Kidney (tissue), 13 donors: ENCODE measurements at regions not wholly inside any gene's neighbourhood (a gene's known extent, or its start where the extent isn't known, plus 50 kb on each side); places are given as distances from the start of the nearest gene placed in this dataset.

Experiments
- DNase-seq, 5 donors: peaks; one replicate each; pipeline ENCODE4 v3.0.0-alpha.2; 2013 to 2020
- FAIRE-seq: peaks from 2 replicates; lab custom pipeline; 2012; peaks lifted over from hg19 to GRCh38; lab: Jason Lieb, UNC
- H3K27ac ChIP-seq, 2 donors: one replicate each; pipeline ENCODE4 v1.7.0; 2013; ENCODE audit warnings: low read depth in 2 of 2, low read length in 2 of 2, inconsistent platforms in 1 of 2
- H3K27me3 ChIP-seq: one replicate; pipeline ENCODE4 v1.7.1; 2013; ENCODE audit warnings: low read length, inconsistent platforms; ENCODE audit not compliant: control insufficient read depth, insufficient read depth
- H3K36me3 ChIP-seq, 3 donors: one replicate each; pipeline versions ENCODE4 v1.7.0 to v1.7.1; 2013; ENCODE audit warnings: low read length in 3 of 3, control low read depth in 1 of 3, inconsistent platforms in 1 of 3; ENCODE audit not compliant: insufficient read depth in 3 of 3, control insufficient read depth in 2 of 3
- H3K4me1 ChIP-seq, 3 donors: one replicate each; pipeline versions ENCODE4 v1.7.0 to v1.7.1; 2013; ENCODE audit warnings: low read length in 3 of 3, inconsistent platforms in 1 of 3, low read depth in 1 of 3; ENCODE audit not compliant: control insufficient read depth in 2 of 3, insufficient read depth in 2 of 3
- H3K4me3 ChIP-seq, 3 donors: one replicate each; pipeline versions ENCODE4 v1.7.0 to v1.8.1; 2013; ENCODE audit warnings: low read length in 3 of 3, control low read depth in 1 of 3, inconsistent platforms in 1 of 3
- H3K9ac ChIP-seq, 3 donors: one replicate each; pipeline versions ENCODE4 v1.7.0 to v1.7.1; 2013; ENCODE audit warnings: low read length in 3 of 3, control low read depth in 1 of 3, inconsistent platforms in 1 of 3
- H3K9me3 ChIP-seq, 3 donors: one replicate each; pipeline versions ENCODE4 v1.7.0 to v1.7.1; 2013; ENCODE audit warnings: low read length in 3 of 3, control low read depth in 1 of 3, inconsistent platforms in 1 of 3; ENCODE audit not compliant: control insufficient read depth in 2 of 3, insufficient read depth in 1 of 3
- intact Hi-C: fragments of 100-400 bp; cut with DNase I; formaldehyde crosslinking; loops from one replicate; pipeline ENCODE4 v1.11.1; 2022
- TF ChIP-seq, protein P1 (sequence below): IDR thresholded peaks from 3 replicates; pipeline ENCODE4 v1.5.1; 2012; ENCODE audit warnings: mild to moderate bottlenecking, moderate library complexity, borderline replicate concordance; ENCODE audit not compliant: insufficient read depth; ENCODE audit errors: extremely low read depth
- donor health status: control.
- donor health status: control.
- donor health status: control.
- donor health status: control.
- donor health status: control.
- donor health status: DM: yes; HTN: yes; CAD: no.
- donor health status: Normal renal cell carcinoma (clear cell type).

DNA sequence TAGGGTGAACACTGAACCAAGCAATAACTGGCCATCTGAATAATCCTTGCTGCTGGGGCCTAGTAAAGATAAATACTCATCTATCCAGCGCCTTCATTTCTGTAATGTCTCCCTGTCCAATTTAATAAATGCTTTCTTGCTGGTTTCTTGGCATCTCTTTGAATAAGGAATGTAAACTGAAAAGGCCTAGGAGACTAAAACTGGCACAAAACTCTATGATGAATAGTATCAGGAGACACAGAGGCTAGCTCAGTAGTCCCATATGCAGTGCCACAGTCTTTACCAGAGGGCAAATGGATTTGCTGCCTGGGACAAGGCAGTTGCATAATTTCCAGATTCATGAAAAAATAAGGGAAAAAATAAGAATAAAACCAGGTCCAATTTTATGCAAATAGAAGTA lies 324.4 kb downstream of the CENPW start:
- TF ChIP-seq, protein P1, sequence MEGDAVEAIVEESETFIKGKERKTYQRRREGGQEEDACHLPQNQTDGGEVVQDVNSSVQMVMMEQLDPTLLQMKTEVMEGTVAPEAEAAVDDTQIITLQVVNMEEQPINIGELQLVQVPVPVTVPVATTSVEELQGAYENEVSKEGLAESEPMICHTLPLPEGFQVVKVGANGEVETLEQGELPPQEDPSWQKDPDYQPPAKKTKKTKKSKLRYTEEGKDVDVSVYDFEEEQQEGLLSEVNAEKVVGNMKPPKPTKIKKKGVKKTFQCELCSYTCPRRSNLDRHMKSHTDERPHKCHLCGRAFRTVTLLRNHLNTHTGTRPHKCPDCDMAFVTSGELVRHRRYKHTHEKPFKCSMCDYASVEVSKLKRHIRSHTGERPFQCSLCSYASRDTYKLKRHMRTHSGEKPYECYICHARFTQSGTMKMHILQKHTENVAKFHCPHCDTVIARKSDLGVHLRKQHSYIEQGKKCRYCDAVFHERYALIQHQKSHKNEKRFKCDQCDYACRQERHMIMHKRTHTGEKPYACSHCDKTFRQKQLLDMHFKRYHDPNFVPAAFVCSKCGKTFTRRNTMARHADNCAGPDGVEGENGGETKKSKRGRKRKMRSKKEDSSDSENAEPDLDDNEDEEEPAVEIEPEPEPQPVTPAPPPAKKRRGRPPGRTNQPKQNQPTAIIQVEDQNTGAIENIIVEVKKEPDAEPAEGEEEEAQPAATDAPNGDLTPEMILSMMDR: no peak

DNA sequence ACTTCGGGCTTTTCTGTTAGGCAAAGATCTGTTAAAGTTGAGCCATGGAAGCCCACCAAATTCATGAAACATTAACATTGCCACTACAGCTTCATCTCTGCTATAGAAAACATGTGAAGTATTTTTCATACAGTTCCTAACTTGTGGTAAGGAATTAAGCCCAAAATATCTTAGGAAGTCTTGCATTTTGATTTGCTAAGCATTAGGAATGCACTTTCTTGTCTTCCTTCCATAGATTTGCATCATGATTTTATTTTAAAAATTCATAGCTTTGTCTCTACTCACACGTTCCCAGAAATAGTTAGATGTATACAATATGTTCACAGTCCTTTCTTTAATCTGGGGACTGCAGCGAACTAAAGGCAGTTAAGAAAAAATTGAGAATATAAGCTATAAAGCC lies 325.6 kb downstream of the CENPW start:
- TF ChIP-seq, protein P1: no peak
- DNase-seq (no peak), FAIRE-seq (no peak)
- Histone ChIP-seq H3K27ac (no peak overlapping the region), H3K27me3 (no peaks in the 10 kb centered on the region), H3K4me1 (no peaks in the 10 kb centered on the region), H3K9me3 (no peaks in the 10 kb centered on the region), H3K4me3 (no peak overlapping the region), H3K36me3 (no peaks in the 10 kb centered on the region), H3K9ac (no peak overlapping the region)
- intact Hi-C loops: no loop called here

More for the DNA sequence above, 324.4 kb downstream of the CENPW start:
- intact Hi-C loops: no loop called here
- Histone ChIP-seq H3K4me3 (no peak overlapping the region), H3K27me3 (no peaks in the 10 kb centered on the region), H3K4me1 (no peaks in the 10 kb centered on the region), H3K36me3 (no peaks in the 10 kb centered on the region), H3K9me3 (no peaks in the 10 kb centered on the region), H3K27ac (no peak overlapping the region), H3K9ac (no peak overlapping the region)
- DNase-seq: no peak
- no peak for FAIRE-seq

DNA sequence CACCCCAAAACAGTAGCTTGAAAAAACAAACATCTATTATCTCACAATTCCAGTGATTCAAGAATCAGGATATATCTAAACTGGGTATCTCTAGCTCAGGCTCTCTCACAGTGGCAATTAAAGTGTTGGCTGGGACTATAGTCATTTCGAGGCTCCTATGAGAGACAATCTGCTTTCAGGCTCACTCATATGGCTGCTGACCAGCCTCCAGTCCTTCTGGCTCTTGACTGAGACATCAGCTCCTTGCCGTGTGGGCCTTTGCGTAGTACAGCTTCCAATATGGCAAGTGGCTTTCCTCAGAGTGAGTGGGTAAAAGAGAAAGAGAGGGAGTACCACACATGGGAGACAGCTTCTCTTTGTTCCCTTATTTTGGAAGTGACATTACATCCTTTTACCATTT lies 327.2 kb downstream of the CENPW start:
- no peaks in the 10 kb centered on the region for H3K27me3 ChIP-seq
- intact Hi-C loops: no loop called here
- no peaks in the 10 kb centered on the region for H3K36me3 ChIP-seq
- H3K4me3 ChIP-seq: no peak overlapping the region
- FAIRE-seq (no peak), DNase-seq (no peak)
- no peaks in the 10 kb centered on the region for H3K4me1 ChIP-seq
- no peaks in the 10 kb centered on the region for H3K9me3 ChIP-seq
- no peak overlapping the region for H3K27ac ChIP-seq
- H3K9ac ChIP-seq: no peak overlapping the region
- TF ChIP-seq, protein P1: no peak

DNA sequence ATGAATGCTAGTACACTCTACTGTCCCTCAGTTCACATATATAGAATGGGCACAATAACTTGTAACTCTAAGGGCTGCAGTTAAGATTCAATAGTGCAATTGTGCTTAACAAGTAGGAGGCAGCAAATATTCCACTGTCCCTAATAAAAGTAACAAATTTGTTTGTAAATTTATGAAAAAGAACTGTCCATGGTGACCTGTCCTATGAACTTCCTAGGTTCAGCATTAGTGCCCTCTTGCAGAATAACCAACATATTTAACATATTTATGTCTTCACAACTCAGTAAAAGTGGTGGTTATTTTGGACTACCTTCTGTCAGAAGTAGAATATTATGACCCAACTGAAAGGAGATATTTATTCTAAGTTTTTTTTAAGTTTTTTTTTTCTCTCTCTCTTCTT lies 327.8 kb downstream of the CENPW start:
- FAIRE-seq (no peak), DNase-seq (no peak)
- intact Hi-C loops: no loop called here
- TF ChIP-seq, protein P1: no peak
- no peak overlapping the region for H3K4me3 ChIP-seq
- H3K27me3 ChIP-seq: no peaks in the 10 kb centered on the region
- no peaks in the 10 kb centered on the region for H3K9me3 ChIP-seq
- no peaks in the 10 kb centered on the region for H3K36me3 ChIP-seq
- H3K9ac ChIP-seq: no peak overlapping the region
- no peaks in the 10 kb centered on the region for H3K4me1 ChIP-seq
- no peak overlapping the region for H3K27ac ChIP-seq
